ENCODE measurements at regions not wholly inside any gene's neighbourhood (a gene's known extent, or its start where the extent isn't known, plus 50 kb on each side); places are given as distances from the start of the nearest gene placed in this dataset.
"Not testable (repeated sequence)": the region's sequence is repeated elsewhere in the genome, so short reads cannot be mapped to it uniquely, and the experiment has no call there.

- Mint-ChIP-seq H3K27ac (no peak overlapping the region), H3K4me3 (no peak overlapping the region)
Measured at GRCh38 chr5:85576666-85577065, 1041.1 kb upstream of the COX7C start.

GRCh38 chr5:85587806-85588205 lies 1029.9 kb upstream of the COX7C start:
- not testable (repeated sequence) for DNase-seq (ENCODE audit: low spot score in 2 of 2, unreplicated experiment in 2 of 2); H3K36me3 Mint-ChIP-seq; H3K4me1 Mint-ChIP-seq

More at GRCh38 chr5:85576666-85577065, 1041.1 kb upstream of the COX7C start:
- no peak for DNase-seq (ENCODE audit: low spot score in 2 of 2, unreplicated experiment in 2 of 2)
- Mint-ChIP-seq H3K9me3 (peaks cover 4% of the 10 kb centered on the region), H3K4me1 (no peaks in the 10 kb centered on the region), H3K36me3 (no peaks in the 10 kb centered on the region), H3K27me3 (ENCODE audit: low read depth) (no peaks in the 10 kb centered on the region)
- TF ChIP-seq, protein P1, sequence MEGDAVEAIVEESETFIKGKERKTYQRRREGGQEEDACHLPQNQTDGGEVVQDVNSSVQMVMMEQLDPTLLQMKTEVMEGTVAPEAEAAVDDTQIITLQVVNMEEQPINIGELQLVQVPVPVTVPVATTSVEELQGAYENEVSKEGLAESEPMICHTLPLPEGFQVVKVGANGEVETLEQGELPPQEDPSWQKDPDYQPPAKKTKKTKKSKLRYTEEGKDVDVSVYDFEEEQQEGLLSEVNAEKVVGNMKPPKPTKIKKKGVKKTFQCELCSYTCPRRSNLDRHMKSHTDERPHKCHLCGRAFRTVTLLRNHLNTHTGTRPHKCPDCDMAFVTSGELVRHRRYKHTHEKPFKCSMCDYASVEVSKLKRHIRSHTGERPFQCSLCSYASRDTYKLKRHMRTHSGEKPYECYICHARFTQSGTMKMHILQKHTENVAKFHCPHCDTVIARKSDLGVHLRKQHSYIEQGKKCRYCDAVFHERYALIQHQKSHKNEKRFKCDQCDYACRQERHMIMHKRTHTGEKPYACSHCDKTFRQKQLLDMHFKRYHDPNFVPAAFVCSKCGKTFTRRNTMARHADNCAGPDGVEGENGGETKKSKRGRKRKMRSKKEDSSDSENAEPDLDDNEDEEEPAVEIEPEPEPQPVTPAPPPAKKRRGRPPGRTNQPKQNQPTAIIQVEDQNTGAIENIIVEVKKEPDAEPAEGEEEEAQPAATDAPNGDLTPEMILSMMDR (IDR thresholded peaks at IDR 0.05; ENCODE audit: unreplicated experiment): no peak

DNA sequence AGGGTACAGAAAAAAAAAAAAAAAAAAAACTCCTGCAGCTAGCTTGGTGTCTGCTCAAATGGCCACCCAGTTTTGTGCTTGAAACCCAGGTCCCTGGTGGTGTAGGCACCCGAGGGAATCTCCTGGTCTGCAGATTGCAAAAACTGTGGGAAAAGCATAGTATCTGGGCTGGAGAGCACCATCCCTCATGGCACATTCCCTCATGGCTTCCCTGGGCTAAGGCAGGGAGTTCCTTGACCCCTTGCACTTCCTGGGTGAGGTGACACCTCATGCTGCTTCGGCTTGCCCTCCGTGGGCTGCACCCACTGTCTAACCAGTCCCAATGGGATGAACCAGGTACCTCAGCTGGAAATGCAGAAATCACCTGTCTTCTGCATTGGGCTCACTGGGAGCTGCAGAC lies 1029.5 kb upstream of the COX7C start:
- not testable (repeated sequence) for H3K27me3 Mint-ChIP-seq (ENCODE audit: low read depth); H3K4me1 Mint-ChIP-seq; H3K36me3 Mint-ChIP-seq; H3K4me3 Mint-ChIP-seq; H3K27ac Mint-ChIP-seq; DNase-seq (ENCODE audit: low spot score in 2 of 2, unreplicated experiment in 2 of 2)
- peaks cover 35% of the 10 kb centered on the region for H3K9me3 Mint-ChIP-seq

More at GRCh38 chr5:85587806-85588205, 1029.9 kb upstream of the COX7C start:
- peaks cover 40% of the 10 kb centered on the region for H3K9me3 Mint-ChIP-seq
- not testable (repeated sequence) for H3K4me3 Mint-ChIP-seq; H3K27me3 Mint-ChIP-seq (ENCODE audit: low read depth); H3K27ac Mint-ChIP-seq

DNA sequence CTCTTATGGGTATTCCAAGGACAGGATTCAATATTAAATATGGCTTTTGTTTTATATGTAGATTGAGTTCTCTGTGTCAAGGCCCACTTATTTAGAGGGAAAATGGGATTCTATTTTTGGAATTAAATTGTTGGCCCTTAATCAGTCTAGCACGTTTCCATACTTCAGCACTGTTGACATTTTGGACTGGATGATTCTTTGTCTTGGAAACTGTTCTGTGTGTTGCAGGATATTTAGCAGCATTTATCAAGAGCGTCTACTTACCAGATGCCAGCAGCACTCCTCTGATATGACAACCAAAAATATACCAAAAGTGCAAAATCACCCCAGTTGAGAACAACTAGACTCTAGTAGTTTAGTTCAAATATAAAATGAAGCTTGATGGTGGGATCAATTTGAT lies 1027.0 kb upstream of the COX7C start:
- peaks cover 12% of the 10 kb centered on the region for H3K9me3 Mint-ChIP-seq
- no peak overlapping the region for H3K27ac Mint-ChIP-seq
- no peaks in the 10 kb centered on the region for H3K27me3 Mint-ChIP-seq (ENCODE audit: low read depth)
- DNase-seq (ENCODE audit: low spot score in 2 of 2, unreplicated experiment in 2 of 2): no peak
- peaks cover 2% of the 10 kb centered on the region for H3K4me1 Mint-ChIP-seq
- H3K36me3 Mint-ChIP-seq: no peaks in the 10 kb centered on the region
- H3K4me3 Mint-ChIP-seq: no peak overlapping the region
- TF ChIP-seq, protein P1 (IDR thresholded peaks at IDR 0.05; ENCODE audit: unreplicated experiment): no peak

DNA sequence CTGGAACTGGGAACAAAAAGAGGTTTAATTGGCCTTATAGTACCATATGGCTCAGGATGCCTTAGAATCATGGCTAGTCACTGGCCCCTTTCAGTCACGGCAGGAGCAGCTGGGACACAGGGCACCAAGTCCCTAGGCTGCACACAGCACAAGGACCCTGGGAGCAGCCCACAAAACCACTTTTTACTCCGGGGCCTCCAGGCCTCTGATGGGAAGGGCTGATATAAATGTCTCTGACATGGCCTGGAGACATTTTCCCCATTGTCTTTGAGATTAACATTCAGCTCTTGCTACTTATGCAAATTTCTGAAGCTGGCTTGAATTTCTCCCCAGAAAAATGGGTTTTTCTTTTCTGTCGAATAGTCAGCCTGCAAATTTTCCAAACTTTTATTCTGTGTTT lies 1026.4 kb upstream of the COX7C start:
- TF ChIP-seq, protein P1 (IDR thresholded peaks at IDR 0.05; ENCODE audit: unreplicated experiment): no peak
- Mint-ChIP-seq H3K9me3 (peaks cover 8% of the 10 kb centered on the region), H3K27ac (no peak overlapping the region), H3K4me1 (peaks cover 2% of the 10 kb centered on the region), H3K36me3 (no peaks in the 10 kb centered on the region), H3K27me3 (ENCODE audit: low read depth) (no peaks in the 10 kb centered on the region), H3K4me3 (no peak overlapping the region)
- DNase-seq (ENCODE audit: low spot score in 2 of 2, unreplicated experiment in 2 of 2): no peak

- no peak overlapping the region for H3K27ac Mint-ChIP-seq
- TF ChIP-seq, protein P1 (IDR thresholded peaks at IDR 0.05; ENCODE audit: unreplicated experiment): no peak
- no peaks in the 10 kb centered on the region for H3K27me3 Mint-ChIP-seq (ENCODE audit: low read depth)
- no peak for DNase-seq (ENCODE audit: low spot score in 2 of 2, unreplicated experiment in 2 of 2)
- peaks cover 10% of the 10 kb centered on the region for H3K9me3 Mint-ChIP-seq
- H3K36me3 Mint-ChIP-seq: no peaks in the 10 kb centered on the region
- no peaks in the 10 kb centered on the region for H3K4me1 Mint-ChIP-seq
- H3K4me3 Mint-ChIP-seq: no peak overlapping the region
Measured at GRCh38 chr5:85602843-85603242, 1014.9 kb upstream of the COX7C start.

- Mint-ChIP-seq H3K4me3 (no peak overlapping the region), H3K9me3 (peaks cover 13% of the 10 kb centered on the region), H3K27me3 (ENCODE audit: low read depth) (no peaks in the 10 kb centered on the region), H3K4me1 (no peaks in the 10 kb centered on the region), H3K27ac (no peak overlapping the region), H3K36me3 (no peaks in the 10 kb centered on the region)
- DNase-seq (ENCODE audit: low spot score in 2 of 2, unreplicated experiment in 2 of 2): no peak
- TF ChIP-seq, protein P1 (IDR thresholded peaks at IDR 0.05; ENCODE audit: unreplicated experiment): no peak
Measured at GRCh38 chr5:85604378-85604777, 1013.4 kb upstream of the COX7C start.

Data from mesothelial cell of epicardium (in vitro differentiated cells).